ENCODE measurements at regions not wholly inside any gene's neighbourhood (a gene's known extent, or its start where the extent isn't known, plus 50 kb on each side); places are given as distances from the start of the nearest gene placed in this dataset.

DNA sequence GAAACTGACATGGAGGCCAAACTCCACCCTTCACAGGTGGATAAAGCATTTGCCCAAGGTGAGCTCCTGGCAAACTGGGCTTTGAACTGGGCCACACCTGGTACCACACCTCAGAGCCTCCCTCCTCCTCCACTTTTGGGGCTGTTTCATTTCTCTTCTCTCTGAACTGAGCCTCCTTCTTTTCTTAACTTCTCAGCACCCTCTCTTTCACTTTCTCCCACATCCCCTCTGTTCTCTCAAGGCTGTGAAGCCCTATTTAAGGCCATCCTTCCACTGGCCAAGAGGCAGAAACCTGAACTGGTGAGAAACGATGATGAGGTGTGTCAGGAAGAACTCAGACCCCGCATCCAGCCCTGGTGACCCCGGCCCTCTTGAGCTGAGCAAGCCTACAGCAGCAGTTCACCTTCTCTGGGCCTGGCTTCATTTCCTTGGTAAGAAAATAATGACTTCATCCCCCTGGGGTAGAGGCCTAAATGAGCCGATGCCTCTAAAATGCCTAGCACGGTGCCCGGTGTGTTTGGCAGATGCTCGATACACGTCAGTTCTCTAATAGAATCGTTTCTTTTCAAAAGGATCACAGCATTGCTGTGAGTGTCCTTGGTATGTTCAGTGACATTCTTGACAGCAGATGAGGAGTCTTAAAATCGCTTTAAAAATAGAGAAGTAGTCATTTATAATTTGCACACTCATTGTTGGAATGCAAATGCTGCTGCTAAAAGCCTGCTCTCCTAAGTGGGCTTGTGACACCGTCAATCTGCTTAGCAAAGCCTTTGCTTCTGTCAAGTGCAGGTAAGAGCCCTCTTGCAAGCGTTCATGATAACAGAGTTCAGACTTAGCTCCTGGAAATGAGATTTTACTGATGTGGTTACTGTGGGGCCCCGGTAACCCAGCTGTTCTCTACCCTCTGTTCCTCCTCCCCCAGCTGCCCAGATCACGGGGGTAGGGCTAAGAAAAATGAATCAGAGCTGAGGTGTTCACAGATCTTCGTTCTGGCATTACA lies 97.7 kb upstream of the ATP2B2 start:
- TF ChIP-seq NFIC (IDR thresholded peaks at IDR 0.05; ENCODE audit: low read length) (no peak), FLYWCH1 (CRISPR knock-in tag; IDR thresholded peaks at IDR 0.05) (no peak), ZNF317 (CRISPR knock-in tag; IDR thresholded peaks at IDR 0.05) (no peak), TBP (CRISPR knock-in tag; IDR thresholded peaks at IDR 0.05) (no peak), YY1 (IDR thresholded peaks at IDR 0.05; ENCODE audit: insufficient read depth, insufficient replicate concordance, low read depth, low read length) (no peak), HDAC6 (IDR thresholded peaks at IDR 0.05; ENCODE audit: low read depth, low read length) (no peak)
- TF ChIP-seq, protein P1, sequence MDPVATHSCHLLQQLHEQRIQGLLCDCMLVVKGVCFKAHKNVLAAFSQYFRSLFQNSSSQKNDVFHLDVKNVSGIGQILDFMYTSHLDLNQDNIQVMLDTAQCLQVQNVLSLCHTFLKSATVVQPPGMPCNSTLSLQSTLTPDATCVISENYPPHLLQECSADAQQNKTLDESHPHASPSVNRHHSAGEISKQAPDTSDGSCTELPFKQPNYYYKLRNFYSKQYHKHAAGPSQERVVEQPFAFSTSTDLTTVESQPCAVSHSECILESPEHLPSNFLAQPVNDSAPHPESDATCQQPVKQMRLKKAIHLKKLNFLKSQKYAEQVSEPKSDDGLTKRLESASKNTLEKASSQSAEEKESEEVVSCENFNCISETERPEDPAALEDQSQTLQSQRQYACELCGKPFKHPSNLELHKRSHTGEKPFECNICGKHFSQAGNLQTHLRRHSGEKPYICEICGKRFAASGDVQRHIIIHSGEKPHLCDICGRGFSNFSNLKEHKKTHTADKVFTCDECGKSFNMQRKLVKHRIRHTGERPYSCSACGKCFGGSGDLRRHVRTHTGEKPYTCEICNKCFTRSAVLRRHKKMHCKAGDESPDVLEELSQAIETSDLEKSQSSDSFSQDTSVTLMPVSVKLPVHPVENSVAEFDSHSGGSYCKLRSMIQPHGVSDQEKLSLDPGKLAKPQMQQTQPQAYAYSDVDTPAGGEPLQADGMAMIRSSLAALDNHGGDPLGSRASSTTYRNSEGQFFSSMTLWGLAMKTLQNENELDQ (CRISPR knock-in tag; IDR thresholded peaks at IDR 0.05; ENCODE audit: borderline replicate concordance) = no peak
- TF ChIP-seq, protein P2, sequence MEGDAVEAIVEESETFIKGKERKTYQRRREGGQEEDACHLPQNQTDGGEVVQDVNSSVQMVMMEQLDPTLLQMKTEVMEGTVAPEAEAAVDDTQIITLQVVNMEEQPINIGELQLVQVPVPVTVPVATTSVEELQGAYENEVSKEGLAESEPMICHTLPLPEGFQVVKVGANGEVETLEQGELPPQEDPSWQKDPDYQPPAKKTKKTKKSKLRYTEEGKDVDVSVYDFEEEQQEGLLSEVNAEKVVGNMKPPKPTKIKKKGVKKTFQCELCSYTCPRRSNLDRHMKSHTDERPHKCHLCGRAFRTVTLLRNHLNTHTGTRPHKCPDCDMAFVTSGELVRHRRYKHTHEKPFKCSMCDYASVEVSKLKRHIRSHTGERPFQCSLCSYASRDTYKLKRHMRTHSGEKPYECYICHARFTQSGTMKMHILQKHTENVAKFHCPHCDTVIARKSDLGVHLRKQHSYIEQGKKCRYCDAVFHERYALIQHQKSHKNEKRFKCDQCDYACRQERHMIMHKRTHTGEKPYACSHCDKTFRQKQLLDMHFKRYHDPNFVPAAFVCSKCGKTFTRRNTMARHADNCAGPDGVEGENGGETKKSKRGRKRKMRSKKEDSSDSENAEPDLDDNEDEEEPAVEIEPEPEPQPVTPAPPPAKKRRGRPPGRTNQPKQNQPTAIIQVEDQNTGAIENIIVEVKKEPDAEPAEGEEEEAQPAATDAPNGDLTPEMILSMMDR (CRISPR knock-in tag; IDR thresholded peaks at IDR 0.05) = no peak
- TF ChIP-seq, protein P3, sequence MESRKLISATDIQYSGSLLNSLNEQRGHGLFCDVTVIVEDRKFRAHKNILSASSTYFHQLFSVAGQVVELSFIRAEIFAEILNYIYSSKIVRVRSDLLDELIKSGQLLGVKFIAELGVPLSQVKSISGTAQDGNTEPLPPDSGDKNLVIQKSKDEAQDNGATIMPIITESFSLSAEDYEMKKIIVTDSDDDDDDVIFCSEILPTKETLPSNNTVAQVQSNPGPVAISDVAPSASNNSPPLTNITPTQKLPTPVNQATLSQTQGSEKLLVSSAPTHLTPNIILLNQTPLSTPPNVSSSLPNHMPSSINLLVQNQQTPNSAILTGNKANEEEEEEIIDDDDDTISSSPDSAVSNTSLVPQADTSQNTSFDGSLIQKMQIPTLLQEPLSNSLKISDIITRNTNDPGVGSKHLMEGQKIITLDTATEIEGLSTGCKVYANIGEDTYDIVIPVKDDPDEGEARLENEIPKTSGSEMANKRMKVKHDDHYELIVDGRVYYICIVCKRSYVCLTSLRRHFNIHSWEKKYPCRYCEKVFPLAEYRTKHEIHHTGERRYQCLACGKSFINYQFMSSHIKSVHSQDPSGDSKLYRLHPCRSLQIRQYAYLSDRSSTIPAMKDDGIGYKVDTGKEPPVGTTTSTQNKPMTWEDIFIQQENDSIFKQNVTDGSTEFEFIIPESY (CRISPR knock-in tag; IDR thresholded peaks at IDR 0.05) = no peak

Measured in HepG2 (cell line).